ENCODE measurements at regions not wholly inside any gene's neighbourhood (a gene's known extent, or its start where the extent isn't known, plus 50 kb on each side); places are given as distances from the start of the nearest gene placed in this dataset.

GRCh38 chr2:21854938-21855337 lies 731.2 kb downstream of the TDRD15 start:
- no peak for TF ChIP-seq CTCF (conservative IDR thresholded peaks at IDR 0.05)
- no peak for TF ChIP-seq ZFX (IDR thresholded peaks at IDR 0.05)

Measured in C4-2B (cell line).